Mesothelial cell of epicardium (in vitro differentiated cells): ENCODE measurements at regions not wholly inside any gene's neighbourhood (a gene's known extent, or its start where the extent isn't known, plus 50 kb on each side); places are given as distances from the start of the nearest gene placed in this dataset.

Experiments
- DNase-seq, 2 experiments: peaks; one replicate each; pipeline ENCODE4 v3.0.0; 2021; ENCODE audit warnings: low spot score in 2 of 2; ENCODE audit not compliant: unreplicated experiment in 2 of 2
- H3K27ac Mint-ChIP-seq: 2 replicates; pipeline ENCODE4 v1.8.0; 2021; ENCODE audit warnings: mixed read lengths
- H3K27me3 Mint-ChIP-seq: 2 replicates; pipeline ENCODE4 v1.8.0; 2021; ENCODE audit warnings: low read depth, mixed read lengths
- H3K36me3 Mint-ChIP-seq: 2 replicates; pipeline ENCODE4 v1.8.0; 2021; ENCODE audit warnings: mixed read lengths
- H3K4me1 Mint-ChIP-seq: 2 replicates; pipeline ENCODE4 v1.8.0; 2021; ENCODE audit warnings: mixed read lengths
- H3K4me3 Mint-ChIP-seq: 2 replicates; pipeline ENCODE4 v1.8.0; 2021; ENCODE audit warnings: mild to moderate bottlenecking, moderate library complexity, mixed read lengths
- H3K9me3 Mint-ChIP-seq: 2 replicates; pipeline ENCODE4 v1.8.0; 2021; ENCODE audit warnings: mixed read lengths
- TF ChIP-seq, protein P1 (sequence below): fragments of 200-600 bp; sonication (generic); IDR thresholded peaks from one replicate; pipeline ENCODE4 v1.5.0; 2021; ENCODE audit warnings: antibody characterized with exemption; ENCODE audit not compliant: unreplicated experiment

DNA sequence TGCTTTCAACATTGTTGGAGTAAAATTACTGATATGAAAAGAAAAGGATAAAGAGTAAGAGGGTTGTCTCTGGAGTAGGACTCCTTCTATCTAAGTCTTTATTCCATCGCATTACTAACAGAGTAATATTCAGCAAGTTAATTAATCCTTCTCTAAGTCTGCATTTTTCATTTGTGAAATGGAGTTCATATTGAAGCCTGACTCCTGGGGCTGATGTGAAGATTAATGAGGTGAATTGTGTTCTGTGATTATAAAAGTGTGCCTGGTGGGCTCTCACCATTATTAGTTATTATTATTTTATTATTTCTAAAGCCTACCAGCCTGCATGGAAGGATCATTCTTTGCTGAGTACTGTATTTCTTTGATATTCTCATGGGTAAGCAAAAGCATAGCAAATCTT lies 1096.7 kb downstream of the KCNT2 start:
- no peak overlapping the region for H3K4me3 Mint-ChIP-seq
- H3K9me3 Mint-ChIP-seq = peaks cover 12% of the 10 kb centered on the region
- TF ChIP-seq, protein P1, sequence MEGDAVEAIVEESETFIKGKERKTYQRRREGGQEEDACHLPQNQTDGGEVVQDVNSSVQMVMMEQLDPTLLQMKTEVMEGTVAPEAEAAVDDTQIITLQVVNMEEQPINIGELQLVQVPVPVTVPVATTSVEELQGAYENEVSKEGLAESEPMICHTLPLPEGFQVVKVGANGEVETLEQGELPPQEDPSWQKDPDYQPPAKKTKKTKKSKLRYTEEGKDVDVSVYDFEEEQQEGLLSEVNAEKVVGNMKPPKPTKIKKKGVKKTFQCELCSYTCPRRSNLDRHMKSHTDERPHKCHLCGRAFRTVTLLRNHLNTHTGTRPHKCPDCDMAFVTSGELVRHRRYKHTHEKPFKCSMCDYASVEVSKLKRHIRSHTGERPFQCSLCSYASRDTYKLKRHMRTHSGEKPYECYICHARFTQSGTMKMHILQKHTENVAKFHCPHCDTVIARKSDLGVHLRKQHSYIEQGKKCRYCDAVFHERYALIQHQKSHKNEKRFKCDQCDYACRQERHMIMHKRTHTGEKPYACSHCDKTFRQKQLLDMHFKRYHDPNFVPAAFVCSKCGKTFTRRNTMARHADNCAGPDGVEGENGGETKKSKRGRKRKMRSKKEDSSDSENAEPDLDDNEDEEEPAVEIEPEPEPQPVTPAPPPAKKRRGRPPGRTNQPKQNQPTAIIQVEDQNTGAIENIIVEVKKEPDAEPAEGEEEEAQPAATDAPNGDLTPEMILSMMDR = no peak
- DNase-seq = no peak
- H3K27ac Mint-ChIP-seq = no peak overlapping the region
- no peaks in the 10 kb centered on the region for H3K4me1 Mint-ChIP-seq
- H3K27me3 Mint-ChIP-seq = no peaks in the 10 kb centered on the region
- peaks cover 3% of the 10 kb centered on the region for H3K36me3 Mint-ChIP-seq

DNA sequence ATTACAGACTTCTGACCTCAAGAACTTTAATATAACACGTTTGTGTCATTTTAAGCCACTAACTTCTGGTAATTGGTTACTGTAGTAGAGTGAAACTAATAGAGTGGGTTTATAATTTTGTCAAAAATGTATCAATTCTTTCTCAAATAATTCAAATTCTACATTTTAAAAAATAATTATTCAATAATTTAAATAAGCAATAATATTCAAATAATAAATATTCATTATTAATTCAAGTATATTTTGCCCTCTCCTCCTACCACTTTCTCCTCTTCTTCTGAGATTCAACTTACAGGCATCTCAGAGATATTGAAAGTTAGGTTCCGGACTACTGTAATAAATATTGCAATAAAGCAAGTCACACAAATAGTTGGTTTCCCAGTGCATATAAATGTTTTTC lies 1107.1 kb downstream of the KCNT2 start:
- Mint-ChIP-seq H3K36me3 (peaks cover 2% of the 10 kb centered on the region), H3K9me3 (peaks cover 20% of the 10 kb centered on the region), H3K27ac (no peak overlapping the region), H3K27me3 (no peaks in the 10 kb centered on the region), H3K4me1 (no peaks in the 10 kb centered on the region), H3K4me3 (no peak overlapping the region)
- no peak for DNase-seq
- TF ChIP-seq, protein P1 = no peak

DNA sequence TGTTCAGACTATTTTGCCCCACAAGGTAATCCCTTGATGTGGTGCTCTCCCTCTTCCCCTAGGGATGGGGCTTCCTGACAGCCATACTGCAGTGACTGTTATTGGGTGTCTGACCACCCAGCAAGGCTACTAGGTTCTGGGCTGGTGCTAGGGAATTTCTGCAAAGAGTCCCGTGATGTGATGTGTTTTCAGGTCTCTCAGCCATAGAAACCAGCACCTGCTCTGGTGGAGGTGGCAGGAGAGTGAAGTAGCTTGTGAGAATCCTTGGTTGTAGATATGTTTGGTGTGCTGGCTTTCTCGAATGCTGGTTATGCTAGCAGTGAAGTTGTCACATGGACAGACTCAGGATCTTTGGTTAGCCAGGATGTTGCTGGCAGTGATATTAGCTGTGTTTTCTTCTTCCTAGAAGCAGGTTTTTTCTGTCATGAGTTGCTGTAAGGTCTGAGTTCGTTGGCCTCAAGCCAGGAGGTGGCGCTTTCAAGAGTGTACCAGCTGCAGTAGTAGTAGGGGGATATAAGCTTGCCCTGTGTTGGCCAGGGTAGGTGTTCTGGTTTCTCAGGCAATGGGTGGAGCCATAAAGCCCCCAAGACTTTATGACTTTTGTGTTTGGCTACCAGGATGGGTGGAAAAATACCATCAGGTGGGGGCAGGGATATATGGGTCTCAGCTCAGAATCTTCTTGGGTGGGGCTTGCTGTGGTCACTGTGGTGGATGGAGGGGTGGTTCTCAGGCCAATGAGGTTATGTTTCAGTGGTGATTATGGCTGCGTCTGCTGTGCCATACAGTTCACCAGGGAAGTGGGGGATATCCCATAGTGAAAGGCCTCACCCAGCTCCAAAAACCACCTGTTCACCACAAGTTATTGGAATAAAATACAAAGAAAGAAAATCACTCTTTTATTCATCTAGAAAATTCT lies 1112.3 kb downstream of the KCNT2 start:
- TF ChIP-seq, protein P1 = no peak
- Mint-ChIP-seq H3K27ac (no peak overlapping the region), H3K9me3 (peaks cover 23% of the 10 kb centered on the region), H3K27me3 (no peaks in the 10 kb centered on the region), H3K4me3 (no peak overlapping the region), H3K4me1 (no peaks in the 10 kb centered on the region), H3K36me3 (peaks cover 3% of the 10 kb centered on the region)
- DNase-seq = no peak

DNA sequence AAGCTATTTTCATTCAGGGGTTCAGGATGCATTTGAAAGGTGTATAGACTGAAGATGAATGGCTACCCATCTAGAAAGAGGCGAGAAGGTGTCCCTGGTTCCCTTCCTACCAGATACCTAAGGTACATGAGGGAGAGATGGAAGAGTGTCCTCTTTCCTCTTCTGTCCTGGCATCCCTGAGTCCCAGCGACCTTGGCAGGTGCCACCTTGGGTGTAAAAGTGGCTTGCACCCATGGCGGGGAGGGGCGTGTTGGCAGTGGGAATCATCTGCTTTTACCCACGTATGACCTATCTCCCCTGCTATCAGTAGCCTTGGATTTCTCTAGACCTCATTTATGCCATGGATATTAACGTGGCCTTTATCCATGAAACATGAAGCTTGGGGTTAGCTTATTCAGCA lies 1126.1 kb downstream of the KCNT2 start:
- Mint-ChIP-seq H3K27ac (no peak overlapping the region), H3K36me3 (no peaks in the 10 kb centered on the region), H3K4me3 (no peak overlapping the region), H3K9me3 (peaks cover 7% of the 10 kb centered on the region), H3K27me3 (no peaks in the 10 kb centered on the region), H3K4me1 (peaks cover 2% of the 10 kb centered on the region)
- DNase-seq = no peak
- TF ChIP-seq, protein P1 = no peak

DNA sequence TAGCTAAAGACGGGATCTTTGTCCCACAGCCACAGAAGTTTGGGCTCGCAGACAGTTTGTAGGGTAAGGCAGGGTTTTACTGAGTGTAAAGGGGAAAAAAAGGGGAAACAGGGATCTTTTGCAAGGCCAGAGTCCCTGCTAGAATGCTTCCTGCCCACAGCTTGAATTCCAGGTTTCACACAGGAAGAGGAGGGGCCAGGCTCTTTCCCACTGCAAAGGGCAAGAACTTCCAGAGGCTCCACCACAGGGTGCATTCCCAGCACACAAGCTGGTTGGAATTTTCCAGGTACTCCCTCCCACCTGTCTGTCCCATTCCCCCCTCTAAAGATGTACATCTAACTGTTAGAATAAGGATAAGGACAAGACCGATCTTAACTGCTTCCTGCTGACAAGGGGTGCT lies 1126.9 kb downstream of the KCNT2 start:
- Mint-ChIP-seq H3K27ac (no peak overlapping the region), H3K36me3 (no peaks in the 10 kb centered on the region), H3K9me3 (peaks cover 4% of the 10 kb centered on the region), H3K4me1 (peaks cover 2% of the 10 kb centered on the region), H3K4me3 (no peak overlapping the region), H3K27me3 (no peaks in the 10 kb centered on the region)
- no peak for DNase-seq
- TF ChIP-seq, protein P1 = no peak
